SKM-1 (cell line): ENCODE measurements at regions not wholly inside any gene's neighbourhood (a gene's known extent, or its start where the extent isn't known, plus 50 kb on each side); places are given as distances from the start of the nearest gene placed in this dataset.
"Not testable (repeated sequence)": the region's sequence is repeated elsewhere in the genome, so short reads cannot be mapped to it uniquely, and the experiment has no call there.

Experiments used
- DNase-seq: peaks from one replicate; lab custom pipeline; 2025; ENCODE audit not compliant: unreplicated experiment; lab: John Stamatoyannopoulos, UW

GRCh38 chr1:212495766-212496494, 63.2 kb downstream of the NENF start:
- no peak for DNase-seq

GRCh38 chr1:212496682-212497081, 64.0 kb downstream of the NENF start:
- DNase-seq: no peak

GRCh38 chr1:212497553-212497952, 64.8 kb downstream of the NENF start:
- no peak for DNase-seq

- DNase-seq: no peak
Observed at GRCh38 chr1:212498283-212499040, 65.7 kb downstream of the NENF start.

GRCh38 chr1:212500351-212500750, 67.6 kb downstream of the NENF start:
- DNase-seq: no peak

- no peak for DNase-seq
Observed at GRCh38 chr1:212500983-212501382, 68.3 kb downstream of the NENF start.

- DNase-seq: no peak
Observed at GRCh38 chr1:212503714-212504113, 71.0 kb downstream of the NENF start.

GRCh38 chr1:212504171-212504803, 71.6 kb downstream of the NENF start:
- no peak for DNase-seq

GRCh38 chr1:212506666-212507065, 73.9 kb downstream of the NENF start:
- DNase-seq: no peak

- DNase-seq: no peak
Observed at GRCh38 chr1:212507369-212507768, 74.6 kb downstream of the NENF start.

- DNase-seq: no peak
Observed at GRCh38 chr1:212512816-212513559, 80.3 kb downstream of the NENF start.

- no peak for DNase-seq
Observed at GRCh38 chr1:212513586-212513985, 80.9 kb downstream of the NENF start.

- no peak for DNase-seq
Observed at GRCh38 chr1:212514056-212514614, 81.4 kb downstream of the NENF start.

GRCh38 chr1:212514782-212515181, 82.1 kb downstream of the NENF start:
- DNase-seq: no peak

GRCh38 chr1:212515329-212515760, 82.6 kb downstream of the NENF start:
- no peak for DNase-seq

GRCh38 chr1:212516012-212516411, 83.3 kb downstream of the NENF start:
- not testable (repeated sequence) for DNase-seq

GRCh38 chr1:212518188-212519054, 85.7 kb downstream of the NENF start:
- no peak for DNase-seq

GRCh38 chr1:212519131-212519530, 86.4 kb downstream of the NENF start:
- DNase-seq: no peak

- no peak for DNase-seq
Observed at GRCh38 chr1:212520299-212520698, 87.6 kb downstream of the NENF start.

- no peak for DNase-seq
Observed at GRCh38 chr1:212520746-212521145, 87.8 kb upstream of the ATF3 start.
